Ishikawa (cell line): ENCODE measurements at regions not wholly inside any gene's neighbourhood (a gene's known extent, or its start where the extent isn't known, plus 50 kb on each side); places are given as distances from the start of the nearest gene placed in this dataset.

Experiments
- CEBPB ChIP-seq: IDR thresholded peaks from 2 replicates; pipeline ENCODE4 v1.6.1; 2012
- EP300 ChIP-seq: IDR thresholded peaks from 2 replicates; pipeline ENCODE4 v1.6.1; 2012; ENCODE audit warnings: borderline replicate concordance
- FOXM1 ChIP-seq: IDR thresholded peaks from 2 replicates; pipeline ENCODE4 v1.6.1; 2012; ENCODE audit warnings: low read depth, borderline replicate concordance
- REST ChIP-seq: IDR thresholded peaks from 2 replicates; pipeline ENCODE4 v1.6.1; 2012; ENCODE audit warnings: low read depth, mild to moderate bottlenecking
- YY1 ChIP-seq: IDR thresholded peaks from 2 replicates; pipeline ENCODE4 v1.6.1; 2012; ENCODE audit warnings: low read depth

- TF ChIP-seq EP300 (no peak), YY1 (no peak), CEBPB (no peak), REST (no peak), FOXM1 (no peak)
Measured at GRCh38 chr3:27024493-27024892, 344.7 kb downstream of the NEK10 start.
